ENCODE measurements at regions not wholly inside any gene's neighbourhood (a gene's known extent, or its start where the extent isn't known, plus 50 kb on each side); places are given as distances from the start of the nearest gene placed in this dataset.

DNA sequence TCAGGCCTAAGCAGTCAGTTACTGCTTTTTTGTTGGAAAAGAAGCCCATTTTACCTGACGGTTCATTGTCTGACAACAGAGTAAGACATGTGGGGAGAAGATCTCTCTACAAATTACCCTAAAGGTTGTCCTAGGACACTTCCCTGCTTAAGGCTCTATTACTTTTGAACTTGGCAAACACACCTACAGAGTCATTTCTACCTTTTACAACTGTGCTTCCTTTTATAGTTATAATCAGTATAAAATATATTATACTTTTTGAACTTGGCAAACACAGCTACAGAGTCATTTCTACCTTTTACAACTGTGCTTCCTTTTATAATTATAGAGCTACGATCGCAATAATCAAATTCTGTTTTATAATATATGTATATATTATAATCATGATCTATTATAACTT is 215.0 kb downstream of the TPRG1 start:
- TF ChIP-seq, protein P1, sequence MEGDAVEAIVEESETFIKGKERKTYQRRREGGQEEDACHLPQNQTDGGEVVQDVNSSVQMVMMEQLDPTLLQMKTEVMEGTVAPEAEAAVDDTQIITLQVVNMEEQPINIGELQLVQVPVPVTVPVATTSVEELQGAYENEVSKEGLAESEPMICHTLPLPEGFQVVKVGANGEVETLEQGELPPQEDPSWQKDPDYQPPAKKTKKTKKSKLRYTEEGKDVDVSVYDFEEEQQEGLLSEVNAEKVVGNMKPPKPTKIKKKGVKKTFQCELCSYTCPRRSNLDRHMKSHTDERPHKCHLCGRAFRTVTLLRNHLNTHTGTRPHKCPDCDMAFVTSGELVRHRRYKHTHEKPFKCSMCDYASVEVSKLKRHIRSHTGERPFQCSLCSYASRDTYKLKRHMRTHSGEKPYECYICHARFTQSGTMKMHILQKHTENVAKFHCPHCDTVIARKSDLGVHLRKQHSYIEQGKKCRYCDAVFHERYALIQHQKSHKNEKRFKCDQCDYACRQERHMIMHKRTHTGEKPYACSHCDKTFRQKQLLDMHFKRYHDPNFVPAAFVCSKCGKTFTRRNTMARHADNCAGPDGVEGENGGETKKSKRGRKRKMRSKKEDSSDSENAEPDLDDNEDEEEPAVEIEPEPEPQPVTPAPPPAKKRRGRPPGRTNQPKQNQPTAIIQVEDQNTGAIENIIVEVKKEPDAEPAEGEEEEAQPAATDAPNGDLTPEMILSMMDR (tag by site-specific recombination; IDR thresholded peaks at IDR 0.05) = no peak
- no peak for TF ChIP-seq ZNF302 (tag by site-specific recombination; IDR thresholded peaks at IDR 0.05; ENCODE audit: low read depth)
- no peak for TF ChIP-seq SCRT2 (tag by site-specific recombination; IDR thresholded peaks at IDR 0.05)
- no peak for TF ChIP-seq SP2 (tag by site-specific recombination; IDR thresholded peaks at IDR 0.05)
- TF ChIP-seq, protein P2, sequence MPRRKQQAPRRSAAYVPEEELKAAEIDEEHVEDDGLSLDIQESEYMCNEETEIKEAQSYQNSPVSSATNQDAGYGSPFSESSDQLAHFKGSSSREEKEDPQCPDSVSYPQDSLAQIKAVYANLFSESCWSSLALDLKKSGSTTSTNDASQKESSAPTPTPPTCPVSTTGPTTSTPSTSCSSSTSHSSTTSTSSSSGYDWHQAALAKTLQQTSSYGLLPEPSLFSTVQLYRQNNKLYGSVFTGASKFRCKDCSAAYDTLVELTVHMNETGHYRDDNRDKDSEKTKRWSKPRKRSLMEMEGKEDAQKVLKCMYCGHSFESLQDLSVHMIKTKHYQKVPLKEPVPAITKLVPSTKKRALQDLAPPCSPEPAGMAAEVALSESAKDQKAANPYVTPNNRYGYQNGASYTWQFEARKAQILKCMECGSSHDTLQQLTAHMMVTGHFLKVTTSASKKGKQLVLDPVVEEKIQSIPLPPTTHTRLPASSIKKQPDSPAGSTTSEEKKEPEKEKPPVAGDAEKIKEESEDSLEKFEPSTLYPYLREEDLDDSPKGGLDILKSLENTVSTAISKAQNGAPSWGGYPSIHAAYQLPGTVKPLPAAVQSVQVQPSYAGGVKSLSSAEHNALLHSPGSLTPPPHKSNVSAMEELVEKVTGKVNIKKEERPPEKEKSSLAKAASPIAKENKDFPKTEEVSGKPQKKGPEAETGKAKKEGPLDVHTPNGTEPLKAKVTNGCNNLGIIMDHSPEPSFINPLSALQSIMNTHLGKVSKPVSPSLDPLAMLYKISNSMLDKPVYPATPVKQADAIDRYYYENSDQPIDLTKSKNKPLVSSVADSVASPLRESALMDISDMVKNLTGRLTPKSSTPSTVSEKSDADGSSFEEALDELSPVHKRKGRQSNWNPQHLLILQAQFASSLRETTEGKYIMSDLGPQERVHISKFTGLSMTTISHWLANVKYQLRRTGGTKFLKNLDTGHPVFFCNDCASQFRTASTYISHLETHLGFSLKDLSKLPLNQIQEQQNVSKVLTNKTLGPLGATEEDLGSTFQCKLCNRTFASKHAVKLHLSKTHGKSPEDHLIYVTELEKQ (tag by site-specific recombination; IDR thresholded peaks at IDR 0.05; ENCODE audit: borderline replicate concordance) = no peak
- TF ChIP-seq SETDB1 (IDR thresholded peaks at IDR 0.05; ENCODE audit: insufficient read length, low read length) = no peak
- TF ChIP-seq, protein P3, sequence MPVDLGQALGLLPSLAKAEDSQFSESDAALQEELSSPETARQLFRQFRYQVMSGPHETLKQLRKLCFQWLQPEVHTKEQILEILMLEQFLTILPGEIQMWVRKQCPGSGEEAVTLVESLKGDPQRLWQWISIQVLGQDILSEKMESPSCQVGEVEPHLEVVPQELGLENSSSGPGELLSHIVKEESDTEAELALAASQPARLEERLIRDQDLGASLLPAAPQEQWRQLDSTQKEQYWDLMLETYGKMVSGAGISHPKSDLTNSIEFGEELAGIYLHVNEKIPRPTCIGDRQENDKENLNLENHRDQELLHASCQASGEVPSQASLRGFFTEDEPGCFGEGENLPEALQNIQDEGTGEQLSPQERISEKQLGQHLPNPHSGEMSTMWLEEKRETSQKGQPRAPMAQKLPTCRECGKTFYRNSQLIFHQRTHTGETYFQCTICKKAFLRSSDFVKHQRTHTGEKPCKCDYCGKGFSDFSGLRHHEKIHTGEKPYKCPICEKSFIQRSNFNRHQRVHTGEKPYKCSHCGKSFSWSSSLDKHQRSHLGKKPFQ (tag by site-specific recombination; IDR thresholded peaks at IDR 0.05) = no peak
- no peak for TF ChIP-seq ZNF350 (tag by site-specific recombination; IDR thresholded peaks at IDR 0.05)
- no peak for TF ChIP-seq ZNF335 (tag by site-specific recombination; conservative IDR thresholded peaks at IDR 0.05)
- TF ChIP-seq ZNF324 (tag by site-specific recombination; IDR thresholded peaks at IDR 0.05) = no peak
- TF ChIP-seq ZNF138 (tag by site-specific recombination; IDR thresholded peaks at IDR 0.05; ENCODE audit: borderline replicate concordance) = no peak
- no peak for TF ChIP-seq ZNF223 (tag by site-specific recombination; IDR thresholded peaks at IDR 0.05)
- TF ChIP-seq, protein P4, sequence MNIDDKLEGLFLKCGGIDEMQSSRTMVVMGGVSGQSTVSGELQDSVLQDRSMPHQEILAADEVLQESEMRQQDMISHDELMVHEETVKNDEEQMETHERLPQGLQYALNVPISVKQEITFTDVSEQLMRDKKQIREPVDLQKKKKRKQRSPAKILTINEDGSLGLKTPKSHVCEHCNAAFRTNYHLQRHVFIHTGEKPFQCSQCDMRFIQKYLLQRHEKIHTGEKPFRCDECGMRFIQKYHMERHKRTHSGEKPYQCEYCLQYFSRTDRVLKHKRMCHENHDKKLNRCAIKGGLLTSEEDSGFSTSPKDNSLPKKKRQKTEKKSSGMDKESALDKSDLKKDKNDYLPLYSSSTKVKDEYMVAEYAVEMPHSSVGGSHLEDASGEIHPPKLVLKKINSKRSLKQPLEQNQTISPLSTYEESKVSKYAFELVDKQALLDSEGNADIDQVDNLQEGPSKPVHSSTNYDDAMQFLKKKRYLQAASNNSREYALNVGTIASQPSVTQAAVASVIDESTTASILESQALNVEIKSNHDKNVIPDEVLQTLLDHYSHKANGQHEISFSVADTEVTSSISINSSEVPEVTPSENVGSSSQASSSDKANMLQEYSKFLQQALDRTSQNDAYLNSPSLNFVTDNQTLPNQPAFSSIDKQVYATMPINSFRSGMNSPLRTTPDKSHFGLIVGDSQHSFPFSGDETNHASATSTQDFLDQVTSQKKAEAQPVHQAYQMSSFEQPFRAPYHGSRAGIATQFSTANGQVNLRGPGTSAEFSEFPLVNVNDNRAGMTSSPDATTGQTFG (tag by site-specific recombination; IDR thresholded peaks at IDR 0.05; ENCODE audit: borderline replicate concordance) = no peak
- no peak for TF ChIP-seq ZNF175 (tag by site-specific recombination; IDR thresholded peaks at IDR 0.05)

All from HEK293 (cell line).